ENCODE measurements at regions not wholly inside any gene's neighbourhood (a gene's known extent, or its start where the extent isn't known, plus 50 kb on each side); places are given as distances from the start of the nearest gene placed in this dataset.
"Not testable (repeated sequence)": the region's sequence is repeated elsewhere in the genome, so short reads cannot be mapped to it uniquely, and the experiment has no call there.

DNA sequence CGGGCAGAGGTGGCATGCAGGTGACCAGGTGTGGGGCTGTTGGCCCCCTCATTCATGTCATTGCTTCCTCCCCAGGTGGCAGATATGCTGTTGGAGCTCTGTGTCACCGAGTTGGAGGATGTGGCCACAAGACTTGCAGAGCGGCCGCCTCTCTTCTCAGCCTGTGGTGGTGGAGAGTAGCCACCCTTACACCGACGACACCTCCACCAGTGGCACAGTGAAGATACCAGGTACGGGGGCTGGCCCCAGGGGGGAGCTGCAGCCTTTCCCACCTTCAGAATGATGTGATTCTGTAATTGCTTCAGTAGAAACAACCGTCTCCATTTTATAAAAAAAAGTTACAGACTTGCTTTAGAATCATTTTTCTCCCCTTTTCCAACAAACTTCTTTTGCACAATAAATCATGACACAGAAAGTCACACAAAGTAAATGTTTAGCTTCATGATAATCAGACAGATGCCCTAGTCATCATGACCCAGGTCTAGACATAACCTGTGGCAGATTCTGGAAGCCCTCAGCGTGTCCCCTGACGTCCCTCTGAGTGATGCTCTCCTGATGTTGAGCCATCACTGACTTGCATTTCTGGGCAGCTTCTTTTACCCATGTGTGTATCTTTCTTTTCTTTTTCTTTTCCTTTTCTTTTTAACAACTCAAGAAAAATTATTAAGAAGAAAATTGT, 76.0 kb upstream of the FAN1 start (continued):
- TF ChIP-seq RXRA (IDR thresholded peaks at IDR 0.05) (no peak), CTCF (IDR thresholded peaks at IDR 0.05; ENCODE audit: low read depth, low read length, missing input control) (no peak), RAD21 (IDR thresholded peaks at IDR 0.05) (no peak), JUND (IDR thresholded peaks at IDR 0.05) (no peak), HNF4A (conservative IDR thresholded peaks at IDR 0.05) (no peak)

DNA sequence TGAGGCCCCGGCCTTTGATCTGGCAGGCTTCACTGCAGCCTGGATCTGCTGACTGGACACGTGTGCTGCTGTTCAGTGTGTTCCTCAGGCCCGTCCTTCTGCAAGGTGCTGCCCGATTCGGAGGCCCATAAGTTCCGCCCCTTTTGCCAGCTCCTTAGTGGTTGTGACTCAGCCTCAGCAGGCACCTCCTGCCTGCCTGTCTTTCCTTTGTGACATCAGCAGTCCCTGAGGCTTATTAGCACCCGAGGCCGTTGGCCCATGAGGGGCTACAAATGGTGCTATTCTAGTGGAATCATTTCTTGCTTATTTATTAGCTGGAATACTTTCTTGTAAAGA, 75.4 kb upstream of the FAN1 start:
- H3K27ac ChIP-seq (ENCODE audit: low read depth in 1 of 2, low read length in 2 of 2); H3K4me3 ChIP-seq (ENCODE audit: low read depth in 1 of 3, low read length in 3 of 3); H3K9ac ChIP-seq (ENCODE audit: low read depth in 1 of 2, low read length in 2 of 2); H3K4me1 ChIP-seq (ENCODE audit: control insufficient read depth in 4 of 4, insufficient read depth in 4 of 4, low read length in 3 of 4); DNase-seq (ENCODE audit: low spot score); H3K36me3 ChIP-seq (ENCODE audit: control insufficient read depth in 4 of 4, insufficient read depth in 3 of 4, low read depth in 1 of 4, low read length in 3 of 4); H3K9me3 ChIP-seq (ENCODE audit: control insufficient read depth in 4 of 4, low read length in 3 of 4); H3K27me3 ChIP-seq (ENCODE audit: control insufficient read depth in 4 of 4, insufficient read depth in 4 of 4, low read length in 3 of 4): not testable (repeated sequence)
- 50% methylated on average over 8 of the region's 8 CpGs for WGBS

DNA sequence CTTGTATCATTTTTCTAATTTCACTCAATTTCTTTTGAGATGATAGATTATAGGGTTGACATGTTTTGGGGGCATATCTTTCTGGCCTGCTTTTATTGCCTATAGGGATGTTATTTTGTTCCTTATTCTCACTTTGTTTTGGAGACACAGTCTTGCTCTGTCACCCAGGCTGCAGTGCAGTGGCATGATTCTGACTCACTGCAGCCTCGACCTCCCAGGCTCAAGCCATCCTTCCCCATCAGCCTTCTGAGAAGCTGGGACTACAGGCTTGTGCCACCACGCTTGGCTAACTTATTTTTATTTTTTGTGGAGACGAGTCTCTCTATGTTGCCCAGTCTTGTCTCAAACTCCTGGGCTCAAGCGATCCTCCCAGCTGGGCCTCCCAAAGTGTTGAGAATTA, 72.8 kb upstream of the FAN1 start:
- Histone ChIP-seq H3K9me3 (ENCODE audit: control insufficient read depth in 4 of 4, low read length in 3 of 4) (no peaks in the 10 kb centered on the region), H3K4me1 (ENCODE audit: control insufficient read depth in 4 of 4, insufficient read depth in 4 of 4, low read length in 3 of 4) (no peaks in the 10 kb centered on the region), H3K9ac (ENCODE audit: low read depth in 1 of 2, low read length in 2 of 2) (no peak overlapping the region), H3K27ac (ENCODE audit: low read depth in 1 of 2, low read length in 2 of 2) (no peak overlapping the region), H3K4me3 (ENCODE audit: low read depth in 1 of 3, low read length in 3 of 3) (no peak overlapping the region), H3K27me3 (ENCODE audit: control insufficient read depth in 4 of 4, insufficient read depth in 4 of 4, low read length in 3 of 4) (peaks cover 0 to 2% (median 0%) of the 10 kb centered on the region in 4 donors), H3K36me3 (ENCODE audit: control insufficient read depth in 4 of 4, insufficient read depth in 3 of 4, low read depth in 1 of 4, low read length in 3 of 4) (no peaks in the 10 kb centered on the region)
- WGBS: 86% methylated on average over 4 of the region's 4 CpGs
- no peak for DNase-seq (ENCODE audit: low spot score)
- no peak for TF ChIP-seq HNF4G (IDR thresholded peaks at IDR 0.05)
- TF ChIP-seq TAF1 (conservative IDR thresholded peaks at IDR 0.05): no peak
- TF ChIP-seq JUND (IDR thresholded peaks at IDR 0.05): no peak
- no peak for TF ChIP-seq GABPA (IDR thresholded peaks at IDR 0.05 in 1 of 2, conservative IDR thresholded peaks at IDR 0.05 in 1 of 2)
- no peak for TF ChIP-seq CTCF (IDR thresholded peaks at IDR 0.05; ENCODE audit: low read depth, low read length, missing input control)
- TF ChIP-seq RXRA (IDR thresholded peaks at IDR 0.05): no peak
- TF ChIP-seq FOXA1 (IDR thresholded peaks at IDR 0.05): no peak
- TF ChIP-seq, protein P1, sequence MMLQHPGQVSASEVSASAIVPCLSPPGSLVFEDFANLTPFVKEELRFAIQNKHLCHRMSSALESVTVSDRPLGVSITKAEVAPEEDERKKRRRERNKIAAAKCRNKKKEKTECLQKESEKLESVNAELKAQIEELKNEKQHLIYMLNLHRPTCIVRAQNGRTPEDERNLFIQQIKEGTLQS (IDR thresholded peaks at IDR 0.05): no peak
- TF ChIP-seq MAX (IDR thresholded peaks at IDR 0.05): no peak
- TF ChIP-seq YY1 (IDR thresholded peaks at IDR 0.05): no peak
- no peak for TF ChIP-seq ZBTB33 (IDR thresholded peaks at IDR 0.05)
- TF ChIP-seq REST (IDR thresholded peaks at IDR 0.05): no peak
- no peak for TF ChIP-seq SP1 (IDR thresholded peaks at IDR 0.05)
- no peak for TF ChIP-seq HNF4A (conservative IDR thresholded peaks at IDR 0.05)

DNA sequence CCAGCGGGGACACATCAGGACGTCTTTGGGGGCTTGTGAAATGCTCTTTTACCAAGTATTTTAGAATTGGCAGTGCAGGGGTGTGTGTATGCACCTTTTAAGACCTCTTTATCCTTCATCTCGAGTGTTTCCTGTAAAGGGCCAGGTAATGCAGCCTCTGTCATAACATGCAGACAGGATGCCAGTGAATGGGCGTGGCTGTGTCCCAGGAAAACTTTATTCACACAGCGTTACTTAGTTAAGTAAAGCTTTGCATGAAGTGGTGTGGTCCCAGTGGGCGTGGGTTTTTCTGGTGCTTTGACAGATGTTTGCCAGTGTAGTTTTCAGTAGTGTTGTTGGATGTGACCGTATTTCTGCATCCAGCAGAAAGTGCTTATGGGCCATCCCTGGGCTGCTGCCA, 70.3 kb upstream of the FAN1 start:
- DNase-seq (ENCODE audit: low spot score); H3K36me3 ChIP-seq (ENCODE audit: control insufficient read depth in 4 of 4, insufficient read depth in 3 of 4, low read depth in 1 of 4, low read length in 3 of 4); H3K4me1 ChIP-seq (ENCODE audit: control insufficient read depth in 4 of 4, insufficient read depth in 4 of 4, low read length in 3 of 4); H3K9ac ChIP-seq (ENCODE audit: low read depth in 1 of 2, low read length in 2 of 2); H3K27me3 ChIP-seq (ENCODE audit: control insufficient read depth in 4 of 4, insufficient read depth in 4 of 4, low read length in 3 of 4); H3K27ac ChIP-seq (ENCODE audit: low read depth in 1 of 2, low read length in 2 of 2); H3K9me3 ChIP-seq (ENCODE audit: control insufficient read depth in 4 of 4, low read length in 3 of 4); H3K4me3 ChIP-seq (ENCODE audit: low read depth in 1 of 3, low read length in 3 of 3): not testable (repeated sequence)
- 84% methylated on average over 7 of the region's 7 CpGs for WGBS

Measured in liver (tissue), 8 donors.